ENCODE measurements at regions not wholly inside any gene's neighbourhood (a gene's known extent, or its start where the extent isn't known, plus 50 kb on each side); places are given as distances from the start of the nearest gene placed in this dataset.

DNA sequence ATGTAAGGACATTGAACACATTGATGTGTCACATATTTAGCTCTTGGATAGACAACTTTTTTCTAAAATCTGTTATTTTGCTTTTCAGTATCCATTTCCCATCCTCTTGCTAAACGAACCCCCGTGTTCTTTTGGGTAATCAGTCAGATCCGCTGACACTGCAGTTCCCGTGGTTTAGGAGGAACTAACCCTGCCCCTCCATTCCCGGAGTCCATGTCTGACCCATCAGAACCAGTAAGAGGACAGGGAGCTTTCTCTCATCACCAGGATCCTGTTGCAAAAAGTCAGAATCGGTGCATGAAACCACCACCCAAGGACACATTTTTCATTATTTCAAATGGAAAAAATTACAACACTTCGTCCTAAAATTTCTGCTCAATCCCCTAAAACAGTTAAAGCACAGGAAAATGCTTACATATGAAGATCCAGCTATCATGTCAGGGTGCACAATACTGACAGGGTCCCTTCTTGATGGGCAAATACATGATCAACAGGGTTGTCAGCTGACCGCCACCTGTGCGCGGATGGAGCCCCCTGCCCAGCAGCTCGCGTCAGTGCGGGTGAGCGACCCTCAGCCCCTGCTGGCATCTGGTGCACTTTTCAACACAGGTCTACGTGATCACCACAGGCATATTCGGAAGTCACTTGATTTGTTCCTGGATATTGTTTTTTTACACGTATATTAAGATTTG, 276.8 kb downstream of the ADGRD1 start:
- ChIA-PET POLR2A (ENCODE audit: partially characterized antibody) (interaction anchor here (1.1 to 2.2 kb wide), 2 partner anchors 12 to 481 kb away, joined by 3 to 9 read pairs; partner anchors contain the start of gene SFSWAP), CTCF (ENCODE audit: partially characterized antibody) (interaction anchor here (0.8 to 2.7 kb wide), 12 partner anchors 8 to 224 kb away, joined by 3 to 11 read pairs (median 4); no protein-coding TSS in a partner anchor)
- peak overlapping the region; percentile 34; the same call in 1 of the 2 replicates for H3K18ac ChIP-seq (ENCODE audit: extremely low read depth, low read length)
- H2BK15ac ChIP-seq (ENCODE audit: low read length) = no peak overlapping the region
- no peaks in the 10 kb centered on the region for H4K20me1 ChIP-seq (replicated peaks in 1 of 2; ENCODE audit: control insufficient read depth in 1 of 2, insufficient read depth in 2 of 2, low read length in 2 of 2)
- H3K79me1 ChIP-seq (ENCODE audit: low read depth, low read length) = no peaks in the 10 kb centered on the region
- no peak overlapping the region for H4K8ac ChIP-seq (ENCODE audit: extremely low read depth, insufficient read depth, low read length)
- no peak overlapping the region for H2BK20ac ChIP-seq (ENCODE audit: low read length)
- H3K79me2 ChIP-seq (ENCODE audit: control insufficient read depth in 1 of 2, insufficient read depth in 2 of 2, low read length in 2 of 2) = no peaks in the 10 kb centered on the region
- 0 out of 2 replicates have a peak overlapping the region, but pooled peaks have one; percentile 80 for H2BK5ac ChIP-seq (ENCODE audit: low read depth, low read length)
- H3K56ac ChIP-seq (replicated peaks; ENCODE audit: insufficient read length, low read depth, low read length) = no peak overlapping the region
- no peaks in the 10 kb centered on the region for H3K23me2 ChIP-seq (ENCODE audit: low read depth, low read length)
- no peak overlapping the region; the same call in 1 of the 2 replicates for H2AK5ac ChIP-seq (ENCODE audit: low read depth, low read length)
- H3K4me3 ChIP-seq (ENCODE audit: extremely low read depth in 1 of 4, insufficient read depth in 2 of 4, low read depth in 3 of 4, low read length in 4 of 4) = no peak overlapping the region; a peak in 2 of 8 replicates
- no peaks in the 10 kb centered on the region for H3K27me3 ChIP-seq (replicated peaks in 1 of 4; ENCODE audit: control insufficient read depth in 3 of 4, extremely low read depth in 1 of 4, insufficient read depth in 3 of 4, low read length in 3 of 4)
- H4K5ac ChIP-seq (ENCODE audit: insufficient read length, low read depth, low read length) = no peak overlapping the region
- FAIRE-seq (no peak), DNase-seq (ENCODE audit: low read depth in 1 of 2, low spot score in 2 of 2) (no peak)
- no peak overlapping the region for H4K91ac ChIP-seq (replicated peaks; ENCODE audit: insufficient read length, low read length)
- no peak overlapping the region for H3K9ac ChIP-seq (replicated peaks in 1 of 4; ENCODE audit: extremely low read depth in 1 of 4, low read depth in 3 of 4, low read length in 3 of 4)
- 76% methylated on average over 17 of the region's 17 CpGs; no CpG with 5 or more reads in 1 of the 2 experiments for WGBS, 2 experiments (ENCODE audit: extremely low coverage in 1 of 2, insufficient coverage in 1 of 2, insufficient read length in 1 of 2, insufficient replicate concordance in 2 of 2, low coverage in 1 of 2, low lambda C conversion rate in 2 of 2, missing lambda C conversion rate in 1 of 2)
- H3K4ac ChIP-seq (replicated peaks; ENCODE audit: insufficient read length, low read depth, low read length) = no peak overlapping the region
- H3K4me1 ChIP-seq (replicated peaks in 1 of 4; ENCODE audit: control insufficient read depth in 3 of 4, insufficient read depth in 4 of 4, low read length in 3 of 4) = peaks cover 0 to 21% (median 11%) of the 10 kb centered on the region in 4 experiments; a peak in 5 of 7 replicates
- no peak overlapping the region for H3K23ac ChIP-seq (ENCODE audit: insufficient read length)
- no peak overlapping the region for H2BK120ac ChIP-seq (replicated peaks; ENCODE audit: low read depth, low read length)
- H3K36me3 ChIP-seq (ENCODE audit: control insufficient read depth in 2 of 4, insufficient read depth in 4 of 4, low read length in 3 of 4) = no peaks in the 10 kb centered on the region
- no peak overlapping the region for H3K14ac ChIP-seq (ENCODE audit: insufficient read length)
- peak overlapping the region; percentile 2 to 35; a peak in 1 of 4 replicates for H3K4me2 ChIP-seq (ENCODE audit: insufficient read depth in 1 of 2, low read depth in 2 of 2, low read length in 2 of 2)
- H2AFZ ChIP-seq (ENCODE audit: low read length) = no peak overlapping the region
- no peak overlapping the region for H3K27ac ChIP-seq (ENCODE audit: low read depth, low read length)
- H3K9me3 ChIP-seq (ENCODE audit: insufficient read depth in 2 of 2, low read depth in 1 of 2, low read length in 1 of 2) = peaks cover 3 to 4% of the 10 kb centered on the region in 2 experiments; a peak in 3 of 4 replicates
- H2BK12ac ChIP-seq (ENCODE audit: low read depth, low read length) = no peak overlapping the region; the same call in 1 of the 2 replicates
- peak; percentile 15 to 42 (median 38); a peak in 3 of 4 replicates for TF ChIP-seq CTCF (IDR thresholded peaks at IDR 0.05; ENCODE audit: control extremely low read depth in 1 of 3, insufficient read depth in 1 of 3, low read depth in 1 of 3, low read length in 3 of 3)
- peak; percentile 15 to 37; a peak in 2 of 4 replicates for TF ChIP-seq RAD21 (IDR thresholded peaks at IDR 0.05 in 1 of 2, conservative IDR thresholded peaks at IDR 0.05 in 1 of 2; ENCODE audit: low read depth in 2 of 2, low read length in 2 of 2)
- TF ChIP-seq FOSL1 (IDR thresholded peaks at IDR 0.05; ENCODE audit: insufficient read depth, low read depth, low read length) = no peak
- TF ChIP-seq MAFK (IDR thresholded peaks at IDR 0.05; ENCODE audit: low read depth, low read length) = peak; percentile 77
- TF ChIP-seq RXRA (IDR thresholded peaks at IDR 0.05; ENCODE audit: insufficient read depth, low read depth, low read length) = no peak
- no peak for TF ChIP-seq ZNF274 (IDR thresholded peaks at IDR 0.05; ENCODE audit: borderline replicate concordance, extremely low read depth, low read length)
- TF ChIP-seq, protein P1, sequence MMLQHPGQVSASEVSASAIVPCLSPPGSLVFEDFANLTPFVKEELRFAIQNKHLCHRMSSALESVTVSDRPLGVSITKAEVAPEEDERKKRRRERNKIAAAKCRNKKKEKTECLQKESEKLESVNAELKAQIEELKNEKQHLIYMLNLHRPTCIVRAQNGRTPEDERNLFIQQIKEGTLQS (IDR thresholded peaks at IDR 0.05; ENCODE audit: insufficient read depth, low read depth, low read length) = no peak
- no peak for TF ChIP-seq RFX5 (IDR thresholded peaks at IDR 0.05; ENCODE audit: borderline replicate concordance, low read depth, low read length)

Measured in H1 (cell line).